ENCODE measurements at regions not wholly inside any gene's neighbourhood (a gene's known extent, or its start where the extent isn't known, plus 50 kb on each side); places are given as distances from the start of the nearest gene placed in this dataset.

- peak overlapping the region; percentile 42; the same call in 1 of the 2 replicates for H2BK12ac ChIP-seq (ENCODE audit: low read depth, low read length)
- no peak overlapping the region for H3K4me3 ChIP-seq (ENCODE audit: extremely low read depth in 1 of 4, insufficient read depth in 2 of 4, low read depth in 3 of 4, low read length in 4 of 4)
- no peak for TF ChIP-seq RBBP5 (IDR thresholded peaks at IDR 0.05; ENCODE audit: borderline replicate concordance, low read depth, low read length)
- no peak for TF ChIP-seq PHF8 (conservative IDR thresholded peaks at IDR 0.05; ENCODE audit: low read depth, low read length)
- TF ChIP-seq TCF12 (IDR thresholded peaks at IDR 0.05; ENCODE audit: low read depth, low read length): no peak
- TF ChIP-seq CREB1 (IDR thresholded peaks at IDR 0.05): no peak
- TF ChIP-seq RAD21 (IDR thresholded peaks at IDR 0.05 in 1 of 2, conservative IDR thresholded peaks at IDR 0.05 in 1 of 2; ENCODE audit: low read depth in 2 of 2, low read length in 2 of 2): no peak
- TF ChIP-seq SIN3A (conservative IDR thresholded peaks at IDR 0.05 in 1 of 2, IDR thresholded peaks at IDR 0.05 in 1 of 2; ENCODE audit: low read depth in 1 of 2, low read length in 2 of 2): no peak
- TF ChIP-seq BRCA1 (IDR thresholded peaks at IDR 0.05; ENCODE audit: low read depth, low read length): no peak
- TF ChIP-seq CBX5 (IDR thresholded peaks at IDR 0.05; ENCODE audit: low read depth, low read length): no peak
- no peak for TF ChIP-seq CEBPB (IDR thresholded peaks at IDR 0.05; ENCODE audit: low read depth, low read length)
- no peak for TF ChIP-seq TBP (IDR thresholded peaks at IDR 0.05; ENCODE audit: low read depth, low read length)
- TF ChIP-seq KDM5A (IDR thresholded peaks at IDR 0.05; ENCODE audit: low read length): no peak
- TF ChIP-seq ZNF274 (IDR thresholded peaks at IDR 0.05; ENCODE audit: borderline replicate concordance, extremely low read depth, low read length): no peak
- H3K9ac ChIP-seq (replicated peaks in 1 of 4; ENCODE audit: extremely low read depth in 1 of 4, low read depth in 3 of 4, low read length in 3 of 4): no peak overlapping the region
- H4K5ac ChIP-seq (ENCODE audit: insufficient read length, low read depth, low read length): no peak overlapping the region
- no peak overlapping the region for H2AFZ ChIP-seq (ENCODE audit: low read length)
- no peaks in the 10 kb centered on the region for H3K36me3 ChIP-seq (ENCODE audit: control insufficient read depth in 2 of 4, insufficient read depth in 4 of 4, low read length in 3 of 4)
- no peak overlapping the region for H2BK5ac ChIP-seq (ENCODE audit: low read depth, low read length)
- H2AK5ac ChIP-seq (ENCODE audit: low read depth, low read length): peak overlapping the region; percentile 82; the same call in 1 of the 2 replicates
- no peaks in the 10 kb centered on the region for H3K9me3 ChIP-seq (ENCODE audit: insufficient read depth in 2 of 2, low read depth in 1 of 2, low read length in 1 of 2)
- no peak overlapping the region for H3K56ac ChIP-seq (replicated peaks; ENCODE audit: insufficient read length, low read depth, low read length)
- no peak overlapping the region for H3K4ac ChIP-seq (replicated peaks; ENCODE audit: insufficient read length, low read depth, low read length)
- H3K23me2 ChIP-seq (ENCODE audit: low read depth, low read length): no peaks in the 10 kb centered on the region
- POLR2A ChIA-PET (ENCODE audit: partially characterized antibody): no interaction called here
- no peaks in the 10 kb centered on the region for H3K79me1 ChIP-seq (ENCODE audit: low read depth, low read length)
- no peak overlapping the region for H3K4me2 ChIP-seq (ENCODE audit: insufficient read depth in 1 of 2, low read depth in 2 of 2, low read length in 2 of 2)
- H2BK15ac ChIP-seq (ENCODE audit: low read length): no peak overlapping the region
- no peak overlapping the region for H2BK20ac ChIP-seq (ENCODE audit: low read length)
- H4K20me1 ChIP-seq (replicated peaks in 1 of 2; ENCODE audit: control insufficient read depth in 1 of 2, insufficient read depth in 2 of 2, low read length in 2 of 2): no peaks in the 10 kb centered on the region
- no peak overlapping the region for H4K8ac ChIP-seq (ENCODE audit: extremely low read depth, insufficient read depth, low read length)
- no peak overlapping the region for H3K14ac ChIP-seq (ENCODE audit: insufficient read length)
- H4K91ac ChIP-seq (replicated peaks; ENCODE audit: insufficient read length, low read length): no peak overlapping the region
- H3K23ac ChIP-seq (ENCODE audit: insufficient read length): no peak overlapping the region
- H3K18ac ChIP-seq (ENCODE audit: extremely low read depth, low read length): no peak overlapping the region
- H2BK120ac ChIP-seq (replicated peaks; ENCODE audit: low read depth, low read length): no peak overlapping the region
- DNase-seq (ENCODE audit: low read depth in 1 of 2, low spot score in 2 of 2) (no peak), FAIRE-seq (no peak)
- H3K4me1 ChIP-seq (replicated peaks in 1 of 4; ENCODE audit: control insufficient read depth in 3 of 4, insufficient read depth in 4 of 4, low read length in 3 of 4): peaks cover 0 to 4% (median 0%) of the 10 kb centered on the region in 4 experiments; a peak in 1 of 7 replicates
- H3K27me3 ChIP-seq (replicated peaks in 1 of 4; ENCODE audit: control insufficient read depth in 3 of 4, extremely low read depth in 1 of 4, insufficient read depth in 3 of 4, low read length in 3 of 4): no peaks in the 10 kb centered on the region
- CTCF ChIA-PET (ENCODE audit: partially characterized antibody): no interaction called here
- H3K27ac ChIP-seq (ENCODE audit: low read depth, low read length): no peak overlapping the region
- H3K79me2 ChIP-seq (ENCODE audit: control insufficient read depth in 1 of 2, insufficient read depth in 2 of 2, low read length in 2 of 2): no peaks in the 10 kb centered on the region
Measured at GRCh38 chr10:105585171-105585570, 944.1 kb downstream of the SORCS3 start.
